Urinary bladder (tissue), 3 donors: ENCODE measurements at regions not wholly inside any gene's neighbourhood (a gene's known extent, or its start where the extent isn't known, plus 50 kb on each side); places are given as distances from the start of the nearest gene placed in this dataset.
A peak's percentile ranks its signal among the peaks of the same experiment; 100 is the strongest.

ENCODE experiments used
- DNase-seq: peaks from one replicate; pipeline ENCODE4 v3.0.0-alpha.2; 2015; ENCODE audit errors: extremely low spot score
- H3K27ac ChIP-seq: one replicate; pipeline ENCODE4 v1.5.1; 2013; ENCODE audit warnings: low read depth, mild to moderate bottlenecking, moderate library complexity
- H3K36me3 ChIP-seq: one replicate; pipeline ENCODE4 v1.6.1; 2013; ENCODE audit warnings: mild to moderate bottlenecking, moderate library complexity; ENCODE audit not compliant: insufficient read depth
- H3K4me1 ChIP-seq: one replicate; pipeline ENCODE4 v1.6.1; 2013; ENCODE audit warnings: mild to moderate bottlenecking, moderate library complexity; ENCODE audit not compliant: insufficient read depth
- H3K4me3 ChIP-seq: one replicate; pipeline ENCODE4 v1.5.1; 2013; ENCODE audit warnings: low read depth, low read length
- WGBS: extraction: QIAGEN DNeasy Blood & Tissue Kit; methylation state at CpG from one replicate; pipeline ENCODE4 v1.1.7; 2013; 5-methylcytosine and 5-hydroxymethylcytosine counted together
- donor health status: healthy with polysubstance abuse.
- donor health status: healthy.

GRCh38 chr16:85207357-85207921 is 95.2 kb upstream of the CIBAR2 start:
- WGBS: 66% methylated on average over 24 of the region's 24 CpGs
- Histone ChIP-seq H3K36me3 (no peaks in the 10 kb centered on the region), H3K4me1 (no peaks in the 10 kb centered on the region), H3K27ac (no peak overlapping the region), H3K4me3 (no peak overlapping the region)
- DNase-seq: no peak

- Histone ChIP-seq H3K36me3 (no peaks in the 10 kb centered on the region), H3K27ac (no peak overlapping the region), H3K4me3 (no peak overlapping the region), H3K4me1 (no peaks in the 10 kb centered on the region)
- DNase-seq: no peak
- 97% methylated on average over 17 of the region's 17 CpGs for WGBS
These were observed 95.9 kb upstream of the CIBAR2 start for GRCh38 chr16:85208181-85208580.

DNA sequence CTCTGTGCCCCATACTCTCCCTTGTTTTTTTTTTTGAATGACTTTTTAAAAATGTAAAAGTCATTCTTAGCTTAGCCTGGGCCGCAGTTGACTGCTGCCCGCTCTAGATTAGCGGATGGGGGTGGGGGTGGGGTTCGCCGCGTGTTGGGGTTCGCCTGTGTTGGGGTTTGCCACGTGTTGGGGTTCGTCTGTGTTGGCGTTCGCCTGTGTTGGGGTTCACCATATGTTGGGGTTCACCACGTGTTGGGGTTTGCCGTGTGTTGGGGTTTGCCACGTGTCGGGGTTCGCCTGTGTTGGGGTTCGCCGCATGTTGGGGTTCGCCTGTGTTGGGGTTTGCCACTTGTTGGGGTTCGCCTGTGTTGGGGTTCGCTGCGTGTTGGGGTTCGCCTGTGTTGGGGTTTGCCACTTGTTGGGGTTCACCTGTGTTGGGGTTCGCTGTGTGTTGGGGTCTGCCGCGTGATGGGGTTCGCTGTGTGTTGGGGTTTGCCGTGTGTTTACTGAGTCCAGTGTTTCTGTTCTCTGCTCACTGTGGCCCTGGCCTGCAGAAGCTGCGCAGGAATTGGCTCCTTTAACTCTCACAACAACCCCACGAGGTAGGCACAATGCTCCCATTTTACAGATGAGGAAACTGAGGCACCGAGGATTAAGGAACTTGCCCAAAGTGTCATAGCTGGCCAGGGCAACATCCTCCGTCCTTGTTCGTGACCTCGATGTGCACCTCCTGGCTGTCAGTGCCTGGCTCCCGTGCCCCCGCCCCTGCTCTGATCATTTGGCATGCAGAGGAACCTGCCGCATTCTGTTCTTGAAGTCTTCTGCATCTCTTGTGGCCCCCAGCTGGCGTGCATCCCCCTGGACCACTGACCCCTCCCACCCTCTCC is 96.6 kb upstream of the CIBAR2 start:
- H3K27ac ChIP-seq: no peak overlapping the region

DNA sequence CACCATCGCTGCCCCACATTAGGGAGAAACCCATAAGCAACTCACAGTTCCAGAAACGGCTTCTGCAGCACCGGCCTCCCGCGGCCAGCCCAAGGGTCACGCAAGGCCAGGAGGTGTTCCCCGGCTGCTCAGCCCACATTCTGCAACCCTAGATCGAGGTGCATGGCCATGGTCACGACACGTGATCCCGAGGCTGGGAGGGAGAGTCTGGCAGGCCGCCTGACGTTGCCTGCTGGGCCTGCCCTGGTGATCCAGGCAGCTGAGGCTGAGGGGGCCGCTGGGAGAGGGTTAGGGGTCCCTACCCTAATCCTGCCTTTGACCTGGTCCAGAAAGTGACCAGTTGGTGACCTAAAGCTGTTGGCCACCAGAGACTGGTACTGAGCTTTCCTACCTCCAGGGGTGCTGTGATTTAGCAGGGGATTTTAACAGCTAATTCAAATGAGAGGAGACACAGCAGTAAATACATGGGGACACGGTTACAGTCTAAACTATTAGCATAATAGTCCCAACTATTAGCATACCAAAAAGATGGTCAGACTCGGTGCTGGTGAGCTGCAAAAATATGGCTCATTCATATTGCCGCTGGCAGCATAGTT is 97.4 kb upstream of the CIBAR2 start:
- no peak overlapping the region for H3K27ac ChIP-seq
- H3K4me1 ChIP-seq: no peaks in the 10 kb centered on the region
- WGBS: 70% methylated on average over 17 of the region's 17 CpGs

More for the DNA sequence above, 96.6 kb upstream of the CIBAR2 start:
- no peak overlapping the region for H3K4me3 ChIP-seq
- WGBS: 97% methylated on average over 38 of the region's 38 CpGs
- no peak for DNase-seq
- H3K36me3 ChIP-seq: no peaks in the 10 kb centered on the region
- H3K4me1 ChIP-seq: no peaks in the 10 kb centered on the region

GRCh38 chr16:85210423-85211169 is 98.3 kb upstream of the CIBAR2 start:
- WGBS: 82% methylated on average over 8 of the region's 8 CpGs
- DNase-seq: no peak
- no peaks in the 10 kb centered on the region for H3K4me1 ChIP-seq
- H3K27ac ChIP-seq: no peak overlapping the region
- H3K36me3 ChIP-seq: no peaks in the 10 kb centered on the region
- no peak overlapping the region for H3K4me3 ChIP-seq

More for the DNA sequence above, 97.4 kb upstream of the CIBAR2 start:
- Histone ChIP-seq H3K36me3 (no peaks in the 10 kb centered on the region), H3K4me3 (no peak overlapping the region)
- DNase-seq: no peak

- Histone ChIP-seq H3K4me1 (no peaks in the 10 kb centered on the region), H3K27ac (no peak overlapping the region)
These were observed 99.1 kb upstream of the CIBAR2 start for GRCh38 chr16:85211271-85211801.

GRCh38 chr16:85213926-85214675 is 101.8 kb upstream of the CIBAR2 start:
- Histone ChIP-seq H3K4me1 (no peaks in the 10 kb centered on the region), H3K4me3 (no peak overlapping the region)

More at GRCh38 chr16:85211271-85211801, 99.1 kb upstream of the CIBAR2 start:
- Histone ChIP-seq H3K4me3 (no peak overlapping the region), H3K36me3 (no peaks in the 10 kb centered on the region)
- 94% methylated on average over 17 of the region's 17 CpGs for WGBS
- no peak for DNase-seq

DNA sequence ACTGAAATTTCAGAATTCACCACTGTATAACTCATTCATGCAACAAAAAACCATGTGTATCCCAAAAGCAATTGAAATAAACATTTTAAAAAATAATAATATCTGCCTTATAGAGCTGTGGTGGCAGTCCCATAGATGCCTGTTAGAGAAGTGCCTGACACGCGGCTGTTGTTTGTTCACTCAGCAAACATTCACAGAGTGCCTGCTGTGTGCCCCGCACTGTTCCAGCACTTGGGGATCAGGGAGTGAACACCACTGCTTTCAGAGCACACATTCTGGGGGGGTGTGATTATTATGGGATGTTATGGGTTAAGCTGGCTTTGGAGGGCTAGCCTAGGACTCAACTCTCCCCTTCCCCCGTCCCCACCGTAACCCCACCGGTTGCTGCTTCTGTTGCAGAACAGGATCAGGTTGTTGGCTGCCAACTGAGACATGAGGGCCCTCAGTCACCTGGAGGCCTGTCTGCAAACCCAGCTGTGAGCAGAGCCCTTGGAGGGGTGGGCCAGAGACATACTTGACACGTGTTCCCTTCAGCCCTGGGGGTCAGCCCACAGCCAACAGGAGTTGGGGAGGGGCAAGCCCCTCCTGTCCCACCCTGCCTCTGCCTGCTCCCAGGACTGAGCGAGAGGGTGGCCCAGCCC is 103.3 kb upstream of the CIBAR2 start:
- Histone ChIP-seq H3K4me1 (no peaks in the 10 kb centered on the region), H3K36me3 (no peaks in the 10 kb centered on the region), H3K27ac (no peak overlapping the region), H3K4me3 (no peak overlapping the region)
- DNase-seq: no peak
- 85% methylated on average over 8 of the region's 8 CpGs for WGBS

More at GRCh38 chr16:85213926-85214675, 101.8 kb upstream of the CIBAR2 start:
- no peak overlapping the region for H3K27ac ChIP-seq
- no peak for DNase-seq
- no peaks in the 10 kb centered on the region for H3K36me3 ChIP-seq
- WGBS: 94% methylated on average over 28 of the region's 28 CpGs

DNA sequence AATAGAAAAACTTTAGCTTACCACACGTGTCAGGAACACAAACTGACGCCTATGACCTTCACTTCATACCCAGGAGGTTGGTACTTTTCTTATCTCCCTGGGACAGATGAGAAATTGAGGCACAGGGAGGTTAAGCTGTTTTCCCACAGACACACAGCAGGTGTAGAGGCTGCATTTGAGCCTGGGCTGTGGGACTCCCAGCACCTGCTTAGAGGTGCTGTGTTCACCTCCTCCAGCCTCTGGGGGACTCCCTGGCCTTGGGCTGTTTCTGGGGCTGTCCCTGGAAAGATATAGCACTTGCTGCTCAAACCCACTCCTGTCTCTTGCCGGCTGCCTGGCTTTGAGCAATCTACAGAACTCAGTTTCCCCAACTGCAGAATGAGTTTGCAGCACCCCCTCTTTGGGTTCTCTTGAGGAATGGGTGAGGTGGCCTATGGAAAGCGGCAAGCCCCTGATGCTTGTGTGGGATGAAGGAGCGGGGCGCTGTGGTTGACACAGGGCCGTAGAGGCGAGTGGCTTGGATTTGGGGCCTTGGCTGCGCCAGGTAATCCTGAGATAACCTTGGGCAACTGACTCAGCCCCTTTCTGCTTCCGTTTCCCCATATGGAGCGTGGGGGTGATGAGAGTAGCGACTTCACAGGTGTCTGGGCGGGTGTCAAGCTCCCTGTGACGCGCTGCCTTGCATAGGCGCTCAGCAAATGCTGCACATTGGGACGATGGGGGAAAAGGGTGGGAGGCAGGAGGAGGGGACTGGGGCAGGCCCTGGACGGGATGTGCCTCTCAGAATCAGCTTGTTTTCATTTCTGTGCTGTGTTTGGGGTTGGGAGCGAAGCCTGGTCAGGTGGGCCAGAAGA is 104.5 kb upstream of the CIBAR2 start:
- WGBS: 94% methylated on average over 19 of the region's 19 CpGs
- Histone ChIP-seq H3K4me1 (peaks cover 2% of the 10 kb centered on the region), H3K36me3 (no peaks in the 10 kb centered on the region), H3K4me3 (no peak overlapping the region), H3K27ac (no peak overlapping the region)
- no peak for DNase-seq

DNA sequence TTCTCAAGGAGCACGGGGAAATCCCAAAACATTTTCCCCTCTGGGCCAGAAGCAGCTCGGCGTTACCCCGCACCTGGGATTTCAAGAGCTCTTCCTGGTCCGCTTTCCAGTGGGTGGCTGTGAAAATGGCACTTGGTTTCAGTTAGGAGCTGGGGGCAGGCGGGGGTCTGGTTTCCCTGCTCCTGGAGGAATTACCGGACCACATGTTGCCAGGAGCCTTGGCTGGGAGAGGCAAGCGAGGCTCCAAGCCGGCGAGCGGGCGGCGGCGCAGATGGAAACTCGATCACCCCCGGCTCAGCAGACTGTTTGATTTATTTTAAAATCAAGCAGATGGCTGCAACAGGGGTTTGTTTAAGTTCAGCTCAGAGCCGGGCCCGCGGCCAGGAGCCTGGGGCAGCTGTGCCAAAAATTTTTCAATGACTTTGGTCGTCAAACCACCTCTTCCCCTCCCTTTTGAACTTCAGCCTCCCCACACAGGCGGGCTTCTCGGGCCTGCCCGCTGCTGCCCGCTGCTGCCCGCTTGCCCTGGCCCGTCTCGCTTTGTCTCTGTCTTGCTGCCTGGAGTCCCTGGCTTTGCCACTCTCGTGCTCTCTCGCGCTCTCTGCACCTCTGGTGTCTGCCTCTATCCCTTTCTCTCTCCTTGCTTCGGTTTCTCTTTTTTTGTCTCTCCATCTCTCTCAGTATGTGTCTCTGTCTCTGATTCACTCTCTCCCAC is 108.0 kb upstream of the CIBAR2 start:
- Histone ChIP-seq H3K4me1 (peaks cover 2% of the 10 kb centered on the region), H3K27ac (no peak overlapping the region), H3K36me3 (no peaks in the 10 kb centered on the region), H3K4me3 (no peak overlapping the region)
- 8% methylated on average over 31 of the region's 31 CpGs for WGBS
- peak; percentile 85 for DNase-seq

DNA sequence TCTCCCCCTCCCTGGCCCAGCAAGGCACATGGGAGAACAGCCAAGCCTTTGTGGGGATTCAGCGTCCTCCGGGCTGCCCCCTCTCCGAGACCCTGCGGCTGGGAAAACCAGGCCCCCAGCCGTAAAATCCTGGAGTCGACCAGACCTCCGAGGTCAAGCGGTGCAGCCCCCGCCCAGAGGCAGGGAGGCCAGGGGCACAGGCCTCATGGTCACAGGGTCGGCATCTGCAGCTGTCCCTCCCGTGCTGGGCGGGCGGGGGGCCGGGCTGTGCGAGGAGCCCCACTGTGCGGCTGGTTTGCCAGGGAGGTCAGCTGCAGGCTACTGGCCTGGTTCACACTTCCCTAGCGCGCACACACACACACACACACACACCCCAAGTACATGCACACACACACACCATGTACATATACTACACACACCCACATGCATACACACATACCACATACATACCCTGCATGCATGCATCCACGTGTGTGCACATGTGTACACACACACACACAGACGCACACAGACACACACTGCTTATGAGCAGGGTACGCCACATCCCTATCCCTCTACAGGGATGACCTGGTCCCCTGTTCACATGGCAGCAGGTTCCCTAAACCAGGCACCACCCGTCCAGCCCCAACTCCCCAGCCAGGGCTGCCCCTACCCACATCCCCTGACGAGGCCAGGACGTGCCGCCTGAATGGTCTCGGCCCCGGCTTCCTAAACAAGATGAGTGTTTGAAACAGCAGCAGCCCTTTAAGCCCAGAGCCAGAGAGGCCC is 108.9 kb upstream of the CIBAR2 start:
- H3K27ac ChIP-seq: no peak overlapping the region
- 66% methylated on average over 27 of the region's 27 CpGs for WGBS
- no peak overlapping the region for H3K4me3 ChIP-seq

More for the DNA sequence above, 108.9 kb upstream of the CIBAR2 start:
- DNase-seq: no peak
- H3K36me3 ChIP-seq: no peaks in the 10 kb centered on the region
- peaks cover 2% of the 10 kb centered on the region for H3K4me1 ChIP-seq
